ENCODE measurements at regions not wholly inside any gene's neighbourhood (a gene's known extent, or its start where the extent isn't known, plus 50 kb on each side); places are given as distances from the start of the nearest gene placed in this dataset.

DNA sequence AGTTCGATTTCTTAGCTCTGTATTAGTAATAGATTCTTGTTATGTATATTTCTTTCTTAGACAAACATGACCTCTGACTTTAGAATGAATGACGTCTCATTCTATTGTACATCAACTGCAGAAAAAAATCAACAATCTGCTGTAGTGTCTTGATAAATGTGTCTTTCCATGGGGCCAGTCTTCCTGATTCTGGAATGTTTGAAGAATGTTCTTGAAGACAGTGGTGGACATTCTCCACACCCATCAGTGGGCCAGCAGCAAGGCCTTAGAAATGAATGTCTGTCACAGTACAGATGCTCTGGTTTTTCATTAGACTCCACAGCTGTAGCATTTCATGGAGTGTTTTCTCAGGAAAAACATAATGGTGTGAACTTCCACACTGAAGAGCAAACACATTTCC lies 63.2 kb upstream of the FAM47B start:
- intact Hi-C loops (cut with micrococcal nuclease; ENCODE audit: unreplicated experiment) = no loop called here
- H3K4me2 ChIP-seq (ENCODE audit: low read length) = no peak overlapping the region
- CTCF ChIA-PET (ENCODE audit: unreplicated experiment) = no interaction called here
- TF ChIP-seq, protein P1, sequence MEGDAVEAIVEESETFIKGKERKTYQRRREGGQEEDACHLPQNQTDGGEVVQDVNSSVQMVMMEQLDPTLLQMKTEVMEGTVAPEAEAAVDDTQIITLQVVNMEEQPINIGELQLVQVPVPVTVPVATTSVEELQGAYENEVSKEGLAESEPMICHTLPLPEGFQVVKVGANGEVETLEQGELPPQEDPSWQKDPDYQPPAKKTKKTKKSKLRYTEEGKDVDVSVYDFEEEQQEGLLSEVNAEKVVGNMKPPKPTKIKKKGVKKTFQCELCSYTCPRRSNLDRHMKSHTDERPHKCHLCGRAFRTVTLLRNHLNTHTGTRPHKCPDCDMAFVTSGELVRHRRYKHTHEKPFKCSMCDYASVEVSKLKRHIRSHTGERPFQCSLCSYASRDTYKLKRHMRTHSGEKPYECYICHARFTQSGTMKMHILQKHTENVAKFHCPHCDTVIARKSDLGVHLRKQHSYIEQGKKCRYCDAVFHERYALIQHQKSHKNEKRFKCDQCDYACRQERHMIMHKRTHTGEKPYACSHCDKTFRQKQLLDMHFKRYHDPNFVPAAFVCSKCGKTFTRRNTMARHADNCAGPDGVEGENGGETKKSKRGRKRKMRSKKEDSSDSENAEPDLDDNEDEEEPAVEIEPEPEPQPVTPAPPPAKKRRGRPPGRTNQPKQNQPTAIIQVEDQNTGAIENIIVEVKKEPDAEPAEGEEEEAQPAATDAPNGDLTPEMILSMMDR (conservative IDR thresholded peaks at IDR 0.05; ENCODE audit: low read length) = no peak
- no peak for TF ChIP-seq EZH2phosphoT487 (IDR thresholded peaks at IDR 0.05; ENCODE audit: borderline replicate concordance, low read depth, low read length)
- no peaks in the 10 kb centered on the region for H3K9me2 ChIP-seq (ENCODE audit: insufficient read depth, low read length)
- no peaks in the 10 kb centered on the region for H3K79me2 ChIP-seq (ENCODE audit: insufficient read depth, low read depth, low read length)
- no peak overlapping the region for H3K27ac ChIP-seq (ENCODE audit: low read depth, low read length, poor library complexity, severe bottlenecking)
- H4K20me1 ChIP-seq (ENCODE audit: insufficient read depth, low read length) = no peaks in the 10 kb centered on the region
- no peaks in the 10 kb centered on the region for H3K9me3 ChIP-seq (ENCODE audit: low read length)
- no TSS peak for BruUV-seq (replicated peaks)
- no peak overlapping the region for H3K4me3 ChIP-seq (ENCODE audit: low read depth, low read length, poor library complexity, severe bottlenecking)
- H3K4me1 ChIP-seq (ENCODE audit: insufficient read depth, low read length, poor library complexity, severe bottlenecking) = no peaks in the 10 kb centered on the region
- H3K36me3 ChIP-seq (ENCODE audit: insufficient read depth, low read length) = no peaks in the 10 kb centered on the region
- H2AFZ ChIP-seq (ENCODE audit: low read length) = no peak overlapping the region
- POLR2A ChIA-PET = no interaction called here
- no peak for DNase-seq (ENCODE audit: low spot score)

DNA sequence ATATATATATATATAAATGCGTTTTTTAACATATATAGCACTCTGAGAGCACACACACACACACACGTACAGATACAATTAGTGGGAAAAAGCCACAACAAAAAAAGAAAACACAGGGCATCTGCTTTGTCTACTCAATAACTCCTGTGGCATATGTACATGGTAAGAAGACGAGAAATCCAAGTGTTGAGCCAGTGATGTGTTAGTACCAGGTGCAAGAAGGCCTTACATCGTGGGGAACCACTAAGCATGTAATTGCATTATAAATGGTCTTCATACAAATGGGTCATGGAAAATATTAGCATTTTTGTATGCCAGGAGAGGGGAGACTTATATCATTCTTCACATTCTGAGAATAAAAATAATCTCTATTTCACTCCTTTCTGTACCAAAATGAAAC lies 62.7 kb upstream of the FAM47B start:
- intact Hi-C loops (cut with micrococcal nuclease; ENCODE audit: unreplicated experiment) = no loop called here
- no peak for DNase-seq (ENCODE audit: low spot score)
- POLR2A ChIA-PET = no interaction called here
- no peaks in the 10 kb centered on the region for H3K9me2 ChIP-seq (ENCODE audit: insufficient read depth, low read length)
- H3K9me3 ChIP-seq (ENCODE audit: low read length) = no peaks in the 10 kb centered on the region
- CTCF ChIA-PET (ENCODE audit: unreplicated experiment) = no interaction called here
- H3K4me1 ChIP-seq (ENCODE audit: insufficient read depth, low read length, poor library complexity, severe bottlenecking) = no peaks in the 10 kb centered on the region
- no peak for TF ChIP-seq EZH2phosphoT487 (IDR thresholded peaks at IDR 0.05; ENCODE audit: borderline replicate concordance, low read depth, low read length)
- TF ChIP-seq, protein P1 (conservative IDR thresholded peaks at IDR 0.05; ENCODE audit: low read length) = no peak
- no peaks in the 10 kb centered on the region for H4K20me1 ChIP-seq (ENCODE audit: insufficient read depth, low read length)
- H3K27ac ChIP-seq (ENCODE audit: low read depth, low read length, poor library complexity, severe bottlenecking) = no peak overlapping the region
- no peak overlapping the region for H3K4me2 ChIP-seq (ENCODE audit: low read length)
- H2AFZ ChIP-seq (ENCODE audit: low read length) = no peak overlapping the region
- BruUV-seq (replicated peaks) = no TSS peak
- no peaks in the 10 kb centered on the region for H3K79me2 ChIP-seq (ENCODE audit: insufficient read depth, low read depth, low read length)
- H3K4me3 ChIP-seq (ENCODE audit: low read depth, low read length, poor library complexity, severe bottlenecking) = no peak overlapping the region
- H3K36me3 ChIP-seq (ENCODE audit: insufficient read depth, low read length) = no peaks in the 10 kb centered on the region

DNA sequence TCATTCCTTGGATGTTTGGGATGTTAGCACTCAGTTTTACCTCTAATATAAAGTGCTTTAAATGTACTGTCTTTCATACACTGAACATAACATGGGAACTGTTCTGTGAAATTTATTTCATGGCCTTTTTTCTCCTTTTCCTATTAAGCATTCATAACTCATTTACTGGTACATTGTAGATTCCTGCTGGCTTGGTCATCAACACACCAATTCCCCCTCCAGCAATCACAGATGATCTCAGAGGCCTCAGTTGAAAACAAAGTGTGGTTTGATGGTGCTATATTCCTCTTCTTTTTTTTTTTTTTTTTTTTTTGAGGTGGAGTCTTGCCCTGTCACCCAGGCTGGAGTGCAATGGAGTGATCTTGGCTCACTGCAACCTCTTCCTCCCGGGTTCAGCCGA lies 61.9 kb upstream of the FAM47B start:
- POLR2A ChIA-PET = no interaction called here
- H3K4me1 ChIP-seq (ENCODE audit: insufficient read depth, low read length, poor library complexity, severe bottlenecking) = no peaks in the 10 kb centered on the region

More for the DNA sequence above, 61.9 kb upstream of the FAM47B start:
- Histone ChIP-seq H3K79me2 (ENCODE audit: insufficient read depth, low read depth, low read length) (no peaks in the 10 kb centered on the region), H2AFZ (ENCODE audit: low read length) (no peak overlapping the region), H4K20me1 (ENCODE audit: insufficient read depth, low read length) (no peaks in the 10 kb centered on the region), H3K9me3 (ENCODE audit: low read length) (no peaks in the 10 kb centered on the region), H3K4me3 (ENCODE audit: low read depth, low read length, poor library complexity, severe bottlenecking) (no peak overlapping the region), H3K36me3 (ENCODE audit: insufficient read depth, low read length) (no peaks in the 10 kb centered on the region), H3K4me2 (ENCODE audit: low read length) (no peak overlapping the region), H3K9me2 (ENCODE audit: insufficient read depth, low read length) (no peaks in the 10 kb centered on the region), H3K27ac (ENCODE audit: low read depth, low read length, poor library complexity, severe bottlenecking) (no peak overlapping the region)
- DNase-seq (ENCODE audit: low spot score) = no peak
- BruUV-seq (replicated peaks) = no TSS peak
- intact Hi-C loops (cut with micrococcal nuclease; ENCODE audit: unreplicated experiment) = no loop called here
- CTCF ChIA-PET (ENCODE audit: unreplicated experiment) = no interaction called here
- no peak for TF ChIP-seq EZH2phosphoT487 (IDR thresholded peaks at IDR 0.05; ENCODE audit: borderline replicate concordance, low read depth, low read length)
- TF ChIP-seq, protein P1 (conservative IDR thresholded peaks at IDR 0.05; ENCODE audit: low read length) = no peak

Measured in OCI-LY7 (cell line).